ENCODE measurements at regions not wholly inside any gene's neighbourhood (a gene's known extent, or its start where the extent isn't known, plus 50 kb on each side); places are given as distances from the start of the nearest gene placed in this dataset.
A peak's percentile ranks its signal among the peaks of the same experiment; 100 is the strongest.

GRCh38 chr20:50455656-50456451 lies 54.3 kb upstream of the PTPN1 start:
- Histone ChIP-seq H3K27ac (replicated peaks; ENCODE audit: low read length) (no peak overlapping the region), H2BK12ac (ENCODE audit: low read length) (no peak overlapping the region), H3K27me3 (ENCODE audit: control insufficient read depth in 3 of 3, insufficient read depth in 3 of 3, low read depth in 1 of 3, low read length in 3 of 3) (peaks cover 0 to 26% (median 0%) of the 10 kb centered on the region in 3 experiments), H3K4me1 (ENCODE audit: control insufficient read depth in 2 of 2, insufficient read depth in 1 of 2, low read depth in 1 of 2, low read length in 2 of 2) (peaks cover 0 to 8% of the 10 kb centered on the region in 2 donors), H2BK120ac (ENCODE audit: low read depth, low read length) (no peak overlapping the region), H3K18ac (ENCODE audit: low read length) (peak overlapping the region; percentile 76), H3K4me2 (ENCODE audit: insufficient read depth, low read length, poor library complexity, severe bottlenecking) (no peak overlapping the region), H3K23ac (ENCODE audit: low read depth, low read length, poor library complexity) (no peak overlapping the region), H4K8ac (ENCODE audit: low read depth, low read length) (peak overlapping the region; percentile 43), H4K91ac (ENCODE audit: low read depth, low read length, poor library complexity) (no peak overlapping the region), H3K79me1 (ENCODE audit: low read depth, low read length) (no peaks in the 10 kb centered on the region), H2BK15ac (ENCODE audit: low read length) (no peak overlapping the region), H2AK5ac (ENCODE audit: low read depth, low read length) (peak overlapping the region; percentile 70), H3K4ac (ENCODE audit: low read length) (no peak overlapping the region), H3K14ac (ENCODE audit: low read length) (peak overlapping the region; percentile 82), H3K36me3 (replicated peaks in 1 of 2; ENCODE audit: control insufficient read depth in 2 of 2, insufficient read depth in 2 of 2, low read length in 2 of 2) (no peaks in the 10 kb centered on the region), H2BK5ac (ENCODE audit: low read length) (peak overlapping the region; percentile 13), H3K4me3 (ENCODE audit: low read length in 2 of 2) (no peak overlapping the region), H2AFZ (ENCODE audit: low read length) (no peak overlapping the region), H3K9ac (ENCODE audit: low read depth, low read length, poor library complexity) (no peak overlapping the region), H3K9me3 (replicated peaks in 1 of 2; ENCODE audit: control insufficient read depth in 2 of 2, insufficient read depth in 1 of 2, low read depth in 1 of 2, low read length in 2 of 2) (no peaks in the 10 kb centered on the region)
- WGBS, 2 donors (ENCODE audit: extremely low coverage in 2 of 2, insufficient read length in 2 of 2, insufficient replicate concordance in 1 of 2): no CpG with 5 or more reads among the region's 19 CpGs
- no peak for DNase-seq (ENCODE audit: low spot score)

GRCh38 chr20:50456452-50457324 lies 53.5 kb upstream of the PTPN1 start:
- H3K4me3 ChIP-seq (ENCODE audit: low read length in 2 of 2): no peak overlapping the region
- H3K23ac ChIP-seq (ENCODE audit: low read depth, low read length, poor library complexity): no peak overlapping the region
- no peak overlapping the region for H3K27ac ChIP-seq (replicated peaks; ENCODE audit: low read length)
- no peak overlapping the region for H2AK5ac ChIP-seq (ENCODE audit: low read depth, low read length)
- H3K27me3 ChIP-seq (ENCODE audit: control insufficient read depth in 3 of 3, insufficient read depth in 3 of 3, low read depth in 1 of 3, low read length in 3 of 3): peaks cover 0 to 17% (median 0%) of the 10 kb centered on the region in 3 experiments
- H3K36me3 ChIP-seq (replicated peaks in 1 of 2; ENCODE audit: control insufficient read depth in 2 of 2, insufficient read depth in 2 of 2, low read length in 2 of 2): no peaks in the 10 kb centered on the region
- no CpG with 5 or more reads among the region's 8 CpGs for WGBS, 2 donors (ENCODE audit: extremely low coverage in 2 of 2, insufficient read length in 2 of 2, insufficient replicate concordance in 1 of 2)
- H3K4ac ChIP-seq (ENCODE audit: low read length): no peak overlapping the region
- no peak overlapping the region for H2BK15ac ChIP-seq (ENCODE audit: low read length)
- no peak overlapping the region for H3K9ac ChIP-seq (ENCODE audit: low read depth, low read length, poor library complexity)
- H3K4me2 ChIP-seq (ENCODE audit: insufficient read depth, low read length, poor library complexity, severe bottlenecking): no peak overlapping the region
- no peak overlapping the region for H3K18ac ChIP-seq (ENCODE audit: low read length)
- H2BK120ac ChIP-seq (ENCODE audit: low read depth, low read length): no peak overlapping the region
- no peak overlapping the region for H4K8ac ChIP-seq (ENCODE audit: low read depth, low read length)
- no peak for DNase-seq (ENCODE audit: low spot score)
- H3K9me3 ChIP-seq (replicated peaks in 1 of 2; ENCODE audit: control insufficient read depth in 2 of 2, insufficient read depth in 1 of 2, low read depth in 1 of 2, low read length in 2 of 2): no peaks in the 10 kb centered on the region
- no peak overlapping the region for H2BK12ac ChIP-seq (ENCODE audit: low read length)
- H3K79me1 ChIP-seq (ENCODE audit: low read depth, low read length): no peaks in the 10 kb centered on the region
- peaks cover 0 to 2% of the 10 kb centered on the region in 2 donors for H3K4me1 ChIP-seq (ENCODE audit: control insufficient read depth in 2 of 2, insufficient read depth in 1 of 2, low read depth in 1 of 2, low read length in 2 of 2)
- H2AFZ ChIP-seq (ENCODE audit: low read length): no peak overlapping the region
- no peak overlapping the region for H2BK5ac ChIP-seq (ENCODE audit: low read length)
- no peak overlapping the region for H3K14ac ChIP-seq (ENCODE audit: low read length)
- H4K91ac ChIP-seq (ENCODE audit: low read depth, low read length, poor library complexity): no peak overlapping the region

- Histone ChIP-seq H4K8ac (ENCODE audit: low read depth, low read length) (no peak overlapping the region), H3K79me1 (ENCODE audit: low read depth, low read length) (no peaks in the 10 kb centered on the region), H3K4ac (ENCODE audit: low read length) (no peak overlapping the region), H3K14ac (ENCODE audit: low read length) (no peak overlapping the region), H2AK5ac (ENCODE audit: low read depth, low read length) (no peak overlapping the region), H2BK15ac (ENCODE audit: low read length) (no peak overlapping the region), H3K27ac (replicated peaks; ENCODE audit: low read length) (no peak overlapping the region), H3K4me1 (ENCODE audit: control insufficient read depth in 2 of 2, insufficient read depth in 1 of 2, low read depth in 1 of 2, low read length in 2 of 2) (peaks cover 0 to 2% of the 10 kb centered on the region in 2 donors), H3K9ac (ENCODE audit: low read depth, low read length, poor library complexity) (no peak overlapping the region), H3K23ac (ENCODE audit: low read depth, low read length, poor library complexity) (no peak overlapping the region), H2BK120ac (ENCODE audit: low read depth, low read length) (no peak overlapping the region), H3K4me2 (ENCODE audit: insufficient read depth, low read length, poor library complexity, severe bottlenecking) (no peak overlapping the region), H2AFZ (ENCODE audit: low read length) (no peak overlapping the region), H3K27me3 (ENCODE audit: control insufficient read depth in 3 of 3, insufficient read depth in 3 of 3, low read depth in 1 of 3, low read length in 3 of 3) (peaks cover 0 to 7% (median 0%) of the 10 kb centered on the region in 3 experiments), H3K36me3 (replicated peaks in 1 of 2; ENCODE audit: control insufficient read depth in 2 of 2, insufficient read depth in 2 of 2, low read length in 2 of 2) (no peaks in the 10 kb centered on the region), H3K9me3 (replicated peaks in 1 of 2; ENCODE audit: control insufficient read depth in 2 of 2, insufficient read depth in 1 of 2, low read depth in 1 of 2, low read length in 2 of 2) (no peaks in the 10 kb centered on the region), H3K4me3 (ENCODE audit: low read length in 2 of 2) (no peak overlapping the region), H3K18ac (ENCODE audit: low read length) (no peak overlapping the region), H4K91ac (ENCODE audit: low read depth, low read length, poor library complexity) (no peak overlapping the region), H2BK5ac (ENCODE audit: low read length) (no peak overlapping the region), H2BK12ac (ENCODE audit: low read length) (no peak overlapping the region)
- 100% methylated on average over 1 of the region's 2 CpGs; no CpG with 5 or more reads in 1 of the 2 donors for WGBS, 2 donors (ENCODE audit: extremely low coverage in 2 of 2, insufficient read length in 2 of 2, insufficient replicate concordance in 1 of 2)
- DNase-seq (ENCODE audit: low spot score): no peak
Measured at GRCh38 chr20:50459124-50459918, 50.9 kb upstream of the PTPN1 start.

Measured in neuronal stem cell (in vitro differentiated cells).